Progenitor cell of endocrine pancreas (in vitro differentiated cells): ENCODE measurements at regions not wholly inside any gene's neighbourhood (a gene's known extent, or its start where the extent isn't known, plus 50 kb on each side); places are given as distances from the start of the nearest gene placed in this dataset.
"Not testable (repeated sequence)": the region's sequence is repeated elsewhere in the genome, so short reads cannot be mapped to it uniquely, and the experiment has no call there.

ENCODE experiments used
- DNase-seq: peaks from one replicate; pipeline ENCODE4 v3.0.0; 2021; ENCODE audit warnings: low spot score; ENCODE audit not compliant: unreplicated experiment
- H3K27ac Mint-ChIP-seq: 2 replicates; pipeline ENCODE4 v1.8.0; 2021; ENCODE audit warnings: mild to moderate bottlenecking, moderate library complexity, mixed read lengths
- H3K27me3 Mint-ChIP-seq: 2 replicates; pipeline ENCODE4 v1.8.0; 2021; ENCODE audit warnings: mixed read lengths
- H3K36me3 Mint-ChIP-seq: 2 replicates; pipeline ENCODE4 v1.8.0; 2022; ENCODE audit warnings: mixed read lengths; ENCODE audit not compliant: insufficient read depth
- H3K4me1 Mint-ChIP-seq: 2 replicates; pipeline ENCODE4 v1.8.0; 2021; ENCODE audit warnings: low read depth, mixed read lengths
- H3K4me3 Mint-ChIP-seq: 2 replicates; pipeline ENCODE4 v1.8.0; 2021; ENCODE audit warnings: low read depth, mild to moderate bottlenecking, moderate library complexity, mixed read lengths
- H3K9me3 Mint-ChIP-seq: 2 replicates; pipeline ENCODE4 v1.8.0; 2021; ENCODE audit warnings: low read depth, mixed read lengths
- TF ChIP-seq, protein P1 (sequence below): fragments of 200-600 bp; sonication (generic); IDR thresholded peaks from one replicate; pipeline ENCODE4 v1.5.0; 2021; ENCODE audit warnings: antibody characterized with exemption, mild to moderate bottlenecking; ENCODE audit not compliant: unreplicated experiment

DNA sequence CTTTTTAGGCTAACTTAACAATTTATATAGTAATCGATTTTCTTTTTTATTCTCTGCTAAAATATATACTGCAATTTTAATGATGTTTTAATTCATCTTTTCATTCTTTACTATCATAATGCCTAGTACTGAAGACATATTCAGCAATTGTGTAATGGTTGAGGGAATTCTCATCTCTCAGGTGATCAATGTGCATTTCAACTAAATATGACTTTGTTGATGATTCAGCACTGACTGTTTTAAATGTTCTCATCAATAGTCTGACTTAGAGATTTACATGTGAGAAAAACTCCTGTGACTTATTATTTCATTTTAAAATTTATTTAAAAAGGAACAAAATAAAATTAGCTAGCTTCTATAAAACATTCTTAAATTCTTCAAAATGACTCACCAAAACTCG lies 1450.3 kb downstream of the STIM2 start:
- H3K27ac Mint-ChIP-seq: no peak overlapping the region
- peaks cover 13% of the 10 kb centered on the region for H3K4me1 Mint-ChIP-seq
- peaks cover 6% of the 10 kb centered on the region for H3K9me3 Mint-ChIP-seq
- DNase-seq: no peak
- no peak overlapping the region for H3K4me3 Mint-ChIP-seq
- H3K36me3 Mint-ChIP-seq: no peaks in the 10 kb centered on the region
- TF ChIP-seq, protein P1, sequence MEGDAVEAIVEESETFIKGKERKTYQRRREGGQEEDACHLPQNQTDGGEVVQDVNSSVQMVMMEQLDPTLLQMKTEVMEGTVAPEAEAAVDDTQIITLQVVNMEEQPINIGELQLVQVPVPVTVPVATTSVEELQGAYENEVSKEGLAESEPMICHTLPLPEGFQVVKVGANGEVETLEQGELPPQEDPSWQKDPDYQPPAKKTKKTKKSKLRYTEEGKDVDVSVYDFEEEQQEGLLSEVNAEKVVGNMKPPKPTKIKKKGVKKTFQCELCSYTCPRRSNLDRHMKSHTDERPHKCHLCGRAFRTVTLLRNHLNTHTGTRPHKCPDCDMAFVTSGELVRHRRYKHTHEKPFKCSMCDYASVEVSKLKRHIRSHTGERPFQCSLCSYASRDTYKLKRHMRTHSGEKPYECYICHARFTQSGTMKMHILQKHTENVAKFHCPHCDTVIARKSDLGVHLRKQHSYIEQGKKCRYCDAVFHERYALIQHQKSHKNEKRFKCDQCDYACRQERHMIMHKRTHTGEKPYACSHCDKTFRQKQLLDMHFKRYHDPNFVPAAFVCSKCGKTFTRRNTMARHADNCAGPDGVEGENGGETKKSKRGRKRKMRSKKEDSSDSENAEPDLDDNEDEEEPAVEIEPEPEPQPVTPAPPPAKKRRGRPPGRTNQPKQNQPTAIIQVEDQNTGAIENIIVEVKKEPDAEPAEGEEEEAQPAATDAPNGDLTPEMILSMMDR: no peak
- no peaks in the 10 kb centered on the region for H3K27me3 Mint-ChIP-seq

DNA sequence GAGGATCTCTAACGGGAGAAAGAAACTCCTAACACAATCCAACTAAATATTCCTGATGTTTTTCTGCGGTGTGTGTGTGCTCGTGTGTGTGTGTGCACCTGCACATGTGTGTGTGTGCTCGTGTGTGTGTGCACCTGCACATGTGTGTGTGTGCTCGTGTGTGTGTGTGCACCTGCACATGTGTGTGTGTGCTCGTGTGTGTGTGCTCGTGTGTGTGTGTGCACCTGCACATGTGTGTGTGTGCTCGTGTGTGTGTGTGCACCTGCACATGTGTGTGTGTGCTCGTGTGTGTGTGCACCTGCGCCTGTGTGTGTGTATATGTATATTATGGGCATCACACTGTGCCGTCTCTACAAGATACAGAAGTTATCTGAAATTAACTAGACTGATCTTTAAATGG lies 1451.9 kb downstream of the STIM2 start:
- H3K27ac Mint-ChIP-seq, H3K9me3 Mint-ChIP-seq, DNase-seq, H3K27me3 Mint-ChIP-seq, H3K4me3 Mint-ChIP-seq, H3K36me3 Mint-ChIP-seq: not testable (repeated sequence)
- peaks cover 13% of the 10 kb centered on the region for H3K4me1 Mint-ChIP-seq

DNA sequence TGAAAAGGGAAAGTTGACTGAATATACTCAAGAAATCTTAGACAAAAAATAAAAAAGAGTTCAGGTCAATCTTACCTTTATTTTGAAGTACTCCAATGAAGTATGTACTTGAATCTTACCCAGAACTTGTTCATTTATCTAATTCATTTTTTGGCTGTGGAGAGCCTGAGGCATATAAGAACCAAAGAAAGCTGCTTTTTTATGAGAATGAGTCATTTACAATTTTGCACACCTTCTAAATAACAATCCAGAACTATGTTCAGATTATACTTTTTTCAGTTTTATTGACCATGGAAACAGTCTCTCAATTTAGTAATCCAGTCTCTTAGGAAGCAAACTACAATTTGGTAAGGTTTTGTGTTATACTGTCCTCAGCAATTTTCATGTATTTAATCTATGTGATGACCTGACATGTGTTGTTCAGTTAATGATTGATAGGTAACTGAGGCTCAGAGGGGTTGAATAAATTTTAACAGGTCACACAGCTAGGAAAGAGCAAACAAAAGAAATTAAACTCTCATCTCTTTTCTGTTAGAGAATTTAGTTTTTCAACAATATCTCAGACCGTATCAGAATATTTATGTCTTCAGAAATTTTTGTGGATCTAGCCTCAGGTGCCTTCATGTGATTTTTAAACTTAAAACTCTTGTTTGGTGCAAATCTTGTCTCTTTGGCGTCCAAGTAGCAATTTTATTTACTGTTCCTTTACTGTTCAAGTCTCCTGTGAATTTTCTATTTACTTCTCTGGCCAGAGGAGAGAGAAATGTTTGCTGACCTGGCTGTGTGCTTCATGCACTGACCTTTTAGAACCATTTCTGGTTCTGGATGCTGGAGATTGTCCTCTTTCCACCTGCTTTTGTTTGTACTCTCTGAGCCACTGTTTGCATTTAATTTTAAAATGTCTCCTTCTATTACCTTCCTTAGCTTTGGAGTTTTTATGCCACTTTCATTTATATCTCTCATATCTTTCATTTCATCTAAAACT lies 1453.4 kb downstream of the STIM2 start:
- Mint-ChIP-seq H3K36me3 (no peaks in the 10 kb centered on the region), H3K27ac (peak overlapping the region; percentile 80), H3K4me3 (no peak overlapping the region), H3K4me1 (peaks cover 13% of the 10 kb centered on the region), H3K9me3 (peaks cover 6% of the 10 kb centered on the region), H3K27me3 (no peaks in the 10 kb centered on the region)
- TF ChIP-seq, protein P1: no peak
- DNase-seq: no peak

DNA sequence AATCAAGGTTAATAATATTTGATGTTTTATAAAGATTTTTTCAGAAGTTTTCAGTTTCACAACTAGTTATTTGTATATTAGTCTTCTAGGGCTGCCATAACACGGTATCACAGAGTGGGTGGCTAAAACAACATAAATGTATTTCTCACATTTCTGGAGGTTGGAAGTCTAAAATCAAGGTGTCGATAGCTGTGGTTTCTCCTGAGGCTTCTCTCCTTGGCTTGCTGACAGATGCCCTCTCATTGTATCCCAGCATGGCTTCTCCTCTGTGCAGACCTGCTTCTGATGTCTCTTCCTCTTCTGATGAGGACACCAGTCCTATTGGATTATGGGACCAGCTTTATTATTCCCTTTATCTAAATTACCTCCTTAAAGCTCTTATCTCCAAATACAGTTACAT lies 1456.6 kb downstream of the STIM2 start:
- no peak for DNase-seq
- H3K27me3 Mint-ChIP-seq: no peaks in the 10 kb centered on the region
- no peak overlapping the region for H3K27ac Mint-ChIP-seq
- H3K4me1 Mint-ChIP-seq: peaks cover 13% of the 10 kb centered on the region
- no peaks in the 10 kb centered on the region for H3K36me3 Mint-ChIP-seq
- H3K9me3 Mint-ChIP-seq: no peaks in the 10 kb centered on the region
- H3K4me3 Mint-ChIP-seq: no peak overlapping the region
- TF ChIP-seq, protein P1: no peak

DNA sequence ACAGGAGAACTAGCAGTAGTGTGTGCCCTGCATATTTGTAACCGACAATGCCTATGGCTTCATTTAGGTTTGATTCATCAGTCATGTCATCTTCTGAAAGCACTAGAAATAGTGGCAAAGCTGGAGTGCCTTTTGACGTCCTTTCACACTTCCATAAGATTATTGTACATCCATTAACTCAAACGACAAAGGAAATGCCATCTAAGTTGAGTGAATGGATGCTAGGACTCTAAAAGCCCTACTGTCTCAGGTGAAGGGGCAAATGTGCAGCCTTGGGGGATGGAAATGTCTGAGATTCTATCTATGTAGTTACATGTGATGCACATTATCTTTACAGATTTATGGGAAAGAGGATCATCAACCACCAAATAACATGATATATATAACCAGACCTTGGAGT lies 1473.6 kb downstream of the STIM2 start:
- DNase-seq: no peak
- Mint-ChIP-seq H3K27me3 (no peaks in the 10 kb centered on the region), H3K36me3 (no peaks in the 10 kb centered on the region), H3K4me1 (no peaks in the 10 kb centered on the region), H3K4me3 (no peak overlapping the region), H3K9me3 (no peaks in the 10 kb centered on the region), H3K27ac (no peak overlapping the region)
- TF ChIP-seq, protein P1: no peak

DNA sequence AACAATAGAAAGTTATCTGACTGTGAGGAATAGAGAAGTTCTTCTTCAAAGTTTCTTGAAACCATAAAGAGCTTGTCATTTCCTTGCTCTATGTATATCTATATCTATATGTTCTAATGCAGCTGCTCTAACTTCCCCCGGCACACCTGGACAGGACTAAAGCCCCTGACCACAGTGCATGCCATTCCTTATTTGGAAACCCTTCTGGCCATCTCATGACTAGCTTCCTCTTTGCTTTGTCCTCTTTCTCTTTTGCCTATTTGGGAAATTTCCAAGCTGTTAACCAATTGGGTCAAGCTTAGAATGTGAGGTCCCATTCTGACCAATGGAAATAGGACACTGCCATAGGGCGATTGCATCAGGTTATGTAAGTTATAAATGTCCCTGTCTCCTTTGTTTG lies 1481.1 kb downstream of the STIM2 start:
- Mint-ChIP-seq H3K9me3 (peaks cover 20% of the 10 kb centered on the region), H3K27me3 (no peaks in the 10 kb centered on the region), H3K27ac (no peak overlapping the region), H3K4me3 (no peak overlapping the region), H3K36me3 (no peaks in the 10 kb centered on the region), H3K4me1 (no peaks in the 10 kb centered on the region)
- TF ChIP-seq, protein P1: no peak
- no peak for DNase-seq
